ENCODE measurements at regions not wholly inside any gene's neighbourhood (a gene's known extent, or its start where the extent isn't known, plus 50 kb on each side); places are given as distances from the start of the nearest gene placed in this dataset.

DNA sequence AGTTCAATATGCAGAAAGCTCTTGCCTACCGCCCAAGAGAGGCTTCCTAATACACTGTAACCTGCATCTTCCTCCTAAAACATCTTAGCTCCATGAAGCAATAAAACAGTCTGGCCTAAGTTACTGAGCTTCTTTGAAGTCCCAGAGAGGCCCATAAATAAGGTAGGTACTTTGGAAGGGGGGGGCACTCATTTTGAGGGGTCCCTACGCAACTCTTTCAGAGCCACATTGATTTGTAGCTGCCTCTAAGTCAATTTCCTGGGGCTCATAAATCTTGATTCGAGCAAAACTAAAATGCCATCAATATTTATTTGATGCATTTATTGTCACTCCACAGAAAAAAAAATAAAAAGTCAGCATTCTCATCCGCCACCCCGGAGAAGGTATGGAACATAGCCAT lies 60.4 kb upstream of the SIX2 start:
- TF ChIP-seq POLR2A (IDR thresholded peaks at IDR 0.05) (no peak), EP300 (IDR thresholded peaks at IDR 0.05) (no peak), POLR2AphosphoS5 (IDR thresholded peaks at IDR 0.05) (no peak), CTCF (IDR thresholded peaks at IDR 0.05) (no peak)
- WGBS = 78% methylated on average over 5 of the region's 5 CpGs
- no peaks in the 10 kb centered on the region for H3K4me1 ChIP-seq
- H3K9me3 ChIP-seq = no peaks in the 10 kb centered on the region
- H3K4me3 ChIP-seq = no peak overlapping the region
- H3K27ac ChIP-seq = no peak overlapping the region
- H3K27me3 ChIP-seq = peaks cover 8% of the 10 kb centered on the region
- no peaks in the 10 kb centered on the region for H3K36me3 ChIP-seq
- DNase-seq (ENCODE audit: low spot score in 2 of 2) = no peak

GRCh38 chr2:45068571-45069140 lies 59.4 kb upstream of the SIX2 start:
- 84% methylated on average over 9 of the region's 9 CpGs for WGBS
- no peaks in the 10 kb centered on the region for H3K9me3 ChIP-seq
- DNase-seq (ENCODE audit: low spot score in 2 of 2) = peak in 1 of 2 donors; percentile 10
- peaks cover 3% of the 10 kb centered on the region for H3K27me3 ChIP-seq
- no peak overlapping the region for H3K27ac ChIP-seq
- H3K4me1 ChIP-seq = no peaks in the 10 kb centered on the region
- no peak overlapping the region for H3K4me3 ChIP-seq
- no peaks in the 10 kb centered on the region for H3K36me3 ChIP-seq
- no peak for TF ChIP-seq POLR2AphosphoS5 (IDR thresholded peaks at IDR 0.05)
- TF ChIP-seq CTCF (IDR thresholded peaks at IDR 0.05) = no peak
- TF ChIP-seq POLR2A (IDR thresholded peaks at IDR 0.05) = no peak
- TF ChIP-seq EP300 (IDR thresholded peaks at IDR 0.05) = no peak

- TF ChIP-seq POLR2AphosphoS5 (IDR thresholded peaks at IDR 0.05) = no peak
- 84% methylated on average over 6 of the region's 6 CpGs for WGBS
- H3K27ac ChIP-seq = no peak overlapping the region
- no peak overlapping the region for H3K4me3 ChIP-seq
- H3K27me3 ChIP-seq = peaks cover 3% of the 10 kb centered on the region
- H3K36me3 ChIP-seq = no peaks in the 10 kb centered on the region
- H3K9me3 ChIP-seq = no peaks in the 10 kb centered on the region
- DNase-seq (ENCODE audit: low spot score in 2 of 2) = no peak
- no peaks in the 10 kb centered on the region for H3K4me1 ChIP-seq
These were observed 58.8 kb upstream of the SIX2 start for GRCh38 chr2:45067859-45068570.

All from suprapubic skin (tissue), 4 donors.